HG03558 (cell line): ENCODE measurements at regions not wholly inside any gene's neighbourhood (a gene's known extent, or its start where the extent isn't known, plus 50 kb on each side); places are given as distances from the start of the nearest gene placed in this dataset.

Source experiments
- ATAC-seq: cut with Tn5 transposase; IDR thresholded peaks from one replicate; pipeline ENCODE4 v1.9.1; 2021; ENCODE audit warnings: moderate number of reproducible peaks; ENCODE audit not compliant: unreplicated experiment; ENCODE audit errors: extremely low read depth

DNA sequence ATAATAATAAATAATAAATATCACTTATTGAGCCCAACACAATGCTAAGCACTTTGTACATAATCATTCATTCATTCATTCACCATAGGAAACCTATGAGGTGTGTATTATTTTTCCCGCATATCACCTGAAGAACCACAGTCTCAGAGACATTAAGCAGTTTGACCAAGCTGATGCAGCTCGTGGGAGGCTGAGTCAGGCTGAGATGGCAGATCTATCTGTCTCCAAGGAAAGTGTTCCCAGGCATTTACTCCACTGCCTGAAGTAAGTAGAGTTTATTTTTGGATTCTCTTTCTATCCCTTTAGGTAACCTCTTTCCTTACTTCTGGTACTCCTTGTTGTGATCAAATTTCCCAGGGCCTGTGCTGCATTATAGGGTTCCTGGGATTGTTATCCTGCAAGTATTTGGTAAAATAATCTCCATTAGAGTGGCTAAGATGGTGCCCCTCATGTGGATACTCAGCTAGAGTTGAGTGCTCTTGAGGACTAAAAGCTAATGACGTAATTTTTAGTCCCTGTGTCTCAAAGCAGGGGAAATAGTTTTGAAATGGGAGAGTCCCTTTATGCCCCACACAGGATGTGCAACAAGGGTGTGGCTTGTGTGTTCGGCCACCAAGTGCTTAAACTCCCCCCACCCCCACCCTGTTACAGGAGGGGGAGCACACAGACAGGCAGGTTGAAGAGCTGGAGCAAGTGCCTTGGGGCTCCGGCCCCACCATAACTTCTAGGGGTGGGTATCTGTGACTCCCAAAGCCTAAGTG lies 467.0 kb downstream of the STIM2 start:
- ATAC-seq, result peak; percentile 62

DNA sequence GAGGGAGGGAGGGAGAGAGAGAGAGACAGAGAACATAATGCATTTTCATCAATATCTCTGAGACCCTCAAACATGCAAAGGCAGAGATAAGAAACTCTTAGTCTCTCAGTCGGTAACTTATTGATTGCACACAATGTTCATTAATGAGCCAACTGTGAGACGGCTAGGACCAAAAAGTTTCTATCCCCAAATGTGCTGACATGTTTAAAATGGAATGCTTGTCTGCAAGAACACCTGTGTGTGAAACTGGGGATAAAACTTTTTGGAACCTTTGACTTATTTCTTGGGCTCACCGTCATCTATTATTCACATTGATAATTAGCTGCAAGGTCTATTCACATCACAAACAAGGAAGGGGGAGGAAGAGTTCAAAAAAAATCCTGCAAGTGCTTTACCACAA lies 477.9 kb downstream of the STIM2 start:
- no peak for ATAC-seq

DNA sequence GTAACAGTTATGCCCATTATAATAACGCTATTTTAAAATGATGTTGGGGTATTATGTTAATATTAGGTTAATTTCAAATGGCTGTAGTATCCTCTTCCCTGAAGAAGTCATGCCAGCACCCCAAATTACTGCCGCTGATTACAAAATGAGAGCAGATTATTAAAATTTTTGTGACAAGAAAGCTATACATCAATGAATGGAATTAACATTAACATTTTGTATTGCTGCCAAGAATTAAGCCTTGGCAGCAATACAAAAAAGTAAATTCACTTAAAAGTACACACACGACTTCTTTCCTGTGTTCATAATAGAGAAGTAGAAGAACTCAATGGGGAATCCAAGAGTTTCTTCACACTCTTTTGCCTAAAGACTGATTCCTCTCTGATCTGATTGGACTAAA lies 482.8 kb downstream of the STIM2 start:
- no peak for ATAC-seq

DNA sequence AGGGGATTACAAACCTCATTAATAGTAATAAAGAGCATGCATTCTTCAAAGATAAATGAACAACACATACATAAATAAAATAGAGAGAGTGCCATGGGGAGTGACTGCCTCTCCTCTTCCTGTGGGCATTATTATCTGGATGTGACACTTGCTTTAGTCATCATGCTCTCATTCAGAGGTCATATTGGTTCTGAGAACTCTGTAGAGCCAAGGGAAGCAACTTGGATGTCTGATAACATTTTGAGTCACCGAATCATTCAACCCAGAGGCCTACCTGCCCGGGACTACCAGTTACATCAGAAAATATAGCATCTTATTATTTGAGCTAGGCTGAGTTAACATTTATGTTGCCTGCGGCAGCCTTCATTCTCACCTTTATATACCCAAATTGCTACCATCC lies 489.5 kb downstream of the STIM2 start:
- ATAC-seq, result no peak

DNA sequence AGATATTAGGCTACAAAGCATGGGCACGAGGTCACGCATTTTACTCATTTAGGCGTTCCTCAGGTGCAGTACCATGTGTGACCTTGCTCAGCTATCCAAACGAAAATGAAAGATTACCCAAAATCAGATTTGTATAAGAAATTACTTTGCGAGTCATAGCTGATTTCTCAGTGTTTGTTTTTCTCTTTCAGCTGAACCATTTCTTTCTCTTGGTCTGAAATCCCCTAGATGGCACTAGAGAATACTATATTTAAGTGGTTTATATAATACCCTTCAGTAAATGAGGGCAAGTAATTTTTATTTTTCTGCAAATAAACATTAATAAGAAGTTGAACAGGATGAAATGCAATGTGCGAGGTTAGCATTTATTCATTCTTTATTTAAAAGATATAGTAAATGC lies 496.6 kb downstream of the STIM2 start:
- no peak for ATAC-seq

DNA sequence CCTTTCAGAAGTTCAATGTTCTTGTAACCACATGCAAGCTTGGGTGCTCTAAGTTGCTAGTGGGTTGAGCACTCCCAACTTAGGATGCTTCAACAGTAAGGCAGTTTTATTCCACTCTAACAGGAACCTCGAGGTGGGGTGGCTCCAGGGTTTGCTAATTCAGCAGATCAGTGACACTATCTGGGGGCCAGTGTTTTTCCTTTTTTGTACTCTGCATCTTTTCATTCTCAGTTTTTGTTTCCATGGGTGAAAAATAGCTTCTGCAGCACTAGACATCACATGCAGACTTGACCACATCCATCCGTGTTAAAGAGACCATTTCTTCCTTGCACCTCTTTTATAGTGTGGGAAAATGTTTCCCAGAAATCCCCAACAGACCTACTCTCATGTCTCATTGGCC lies 497.6 kb downstream of the STIM2 start:
- ATAC-seq, result no peak

DNA sequence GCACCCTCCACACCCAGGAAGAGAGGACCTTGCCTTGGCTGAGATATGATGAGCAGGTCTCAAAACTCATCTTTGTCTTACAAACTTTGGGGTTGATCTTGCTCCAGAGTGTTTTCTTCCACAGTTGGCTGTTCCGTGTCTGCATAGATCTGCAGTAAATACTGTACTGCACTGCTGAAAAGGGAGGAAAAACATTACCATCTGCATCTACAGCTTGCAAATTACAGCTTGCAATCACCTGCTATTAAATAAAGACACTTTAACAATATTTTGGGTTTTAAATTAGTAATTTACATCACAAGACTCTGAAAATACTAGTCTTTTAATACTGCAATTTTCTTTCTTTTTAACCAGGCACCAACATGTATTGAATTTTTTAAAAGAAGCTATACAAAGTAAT lies 499.5 kb downstream of the STIM2 start:
- no peak for ATAC-seq

DNA sequence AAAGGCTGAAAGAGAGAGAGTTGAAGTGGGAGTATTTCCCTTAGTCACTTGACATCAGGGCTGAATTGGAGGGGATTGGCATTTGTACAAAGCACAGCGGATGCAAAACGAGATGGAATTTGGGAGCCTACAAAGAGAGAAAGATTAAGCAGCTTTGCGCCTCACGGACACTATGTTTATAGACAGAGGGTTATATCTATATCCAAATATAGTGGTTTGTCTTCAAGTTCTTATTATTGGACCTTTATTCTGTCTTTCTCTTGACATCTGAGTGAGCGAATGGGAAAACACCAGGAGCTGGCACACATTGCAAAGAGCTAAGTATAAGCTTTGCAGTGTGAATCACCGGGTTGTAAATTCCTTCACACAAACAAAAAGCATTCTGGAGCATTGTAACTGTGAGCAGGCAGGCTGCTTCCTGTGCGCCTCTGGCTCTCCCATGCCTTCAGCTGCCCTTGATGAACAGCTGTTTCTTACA lies 500.2 kb downstream of the STIM2 start:
- ATAC-seq, result no peak

DNA sequence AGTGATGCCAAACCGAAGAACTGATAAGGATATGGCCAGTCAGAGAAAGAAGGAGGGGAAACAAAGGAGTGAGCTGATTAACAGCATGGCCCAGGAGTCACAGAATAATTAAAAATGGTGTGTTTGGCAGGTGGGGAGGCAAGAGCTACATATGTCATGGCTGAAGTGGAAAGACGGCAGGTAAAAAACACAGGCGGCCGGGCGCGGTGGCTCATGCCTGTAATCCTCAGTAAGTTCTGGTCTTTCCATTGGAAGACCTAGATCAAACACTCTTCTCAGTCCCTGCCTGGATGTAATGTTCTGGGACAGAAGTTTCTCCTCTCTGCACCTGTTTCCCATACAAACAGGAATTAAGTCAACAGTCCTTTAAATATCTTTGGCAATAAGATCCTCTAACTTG lies 503.9 kb downstream of the STIM2 start:
- no peak for ATAC-seq

DNA sequence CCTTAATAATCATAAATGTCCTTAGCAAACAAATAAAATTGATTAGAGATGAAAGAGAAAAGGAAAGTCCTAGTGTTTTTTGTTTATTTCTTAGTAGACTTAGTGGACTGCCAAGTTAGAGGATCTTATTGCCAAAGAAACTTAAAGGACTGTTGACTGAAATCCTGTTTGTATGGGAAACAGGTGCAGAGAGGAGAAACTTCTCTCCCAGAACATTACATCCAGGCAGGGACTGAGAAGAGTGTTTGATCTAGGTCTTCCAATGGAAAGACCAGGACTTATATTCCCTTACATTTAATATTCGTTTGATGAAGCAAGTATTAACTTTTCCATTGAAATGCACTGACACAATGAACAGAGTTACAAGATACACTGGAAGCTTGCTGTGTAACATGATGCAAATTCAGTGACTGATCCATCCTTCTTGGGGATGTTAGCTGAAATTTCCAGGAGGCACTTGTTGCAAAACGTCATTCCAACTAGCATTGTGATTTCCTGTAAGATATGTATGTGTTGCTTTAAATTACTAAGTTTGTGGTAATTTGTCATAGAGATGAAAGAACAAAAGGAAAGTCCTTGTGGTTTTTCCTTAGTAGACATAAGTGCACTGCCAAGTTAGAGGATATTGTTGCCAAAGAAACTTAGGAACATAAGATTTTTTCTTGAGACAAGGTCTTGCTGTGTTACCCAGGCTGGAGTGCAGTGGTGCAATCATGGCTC lies 505.6 kb downstream of the STIM2 start:
- no peak for ATAC-seq

DNA sequence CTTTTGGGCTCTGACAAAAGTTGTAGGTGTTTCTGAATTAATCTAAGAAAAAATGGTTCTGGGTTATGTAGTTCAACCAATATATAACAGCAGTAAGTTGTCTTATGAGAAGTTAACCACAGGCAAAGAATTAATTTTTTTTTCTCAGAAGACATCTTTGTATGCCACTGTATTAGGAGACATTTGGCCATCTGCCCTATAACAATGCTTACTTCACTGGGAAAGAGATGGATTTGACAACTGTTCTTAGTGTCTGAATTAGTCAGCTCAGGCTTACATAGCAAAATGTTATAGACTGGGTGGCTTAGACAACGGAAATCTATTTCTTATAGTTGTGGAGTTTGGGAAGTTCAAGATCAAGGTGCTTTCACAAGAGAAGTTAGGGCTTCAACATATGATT lies 508.1 kb downstream of the STIM2 start:
- no peak for ATAC-seq

DNA sequence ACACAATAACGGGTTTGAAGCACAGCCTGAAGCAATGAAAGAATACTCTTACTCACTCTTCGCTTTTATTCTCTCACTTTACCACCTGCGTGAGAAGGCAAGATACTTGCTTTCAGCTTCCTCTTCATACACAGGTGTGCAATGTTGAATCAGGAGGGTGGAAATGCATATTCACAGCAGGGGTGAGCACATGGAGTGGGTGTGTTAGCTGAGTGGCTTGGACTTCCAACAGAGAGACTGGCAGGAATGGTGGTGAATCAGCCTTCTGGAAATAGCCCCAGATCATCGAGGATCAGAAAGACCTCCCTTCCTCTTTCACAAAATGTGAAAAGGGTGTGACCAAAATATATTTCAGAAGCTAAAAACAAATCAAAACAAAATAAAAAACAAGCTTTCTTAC lies 521.2 kb downstream of the STIM2 start:
- ATAC-seq, result no peak

DNA sequence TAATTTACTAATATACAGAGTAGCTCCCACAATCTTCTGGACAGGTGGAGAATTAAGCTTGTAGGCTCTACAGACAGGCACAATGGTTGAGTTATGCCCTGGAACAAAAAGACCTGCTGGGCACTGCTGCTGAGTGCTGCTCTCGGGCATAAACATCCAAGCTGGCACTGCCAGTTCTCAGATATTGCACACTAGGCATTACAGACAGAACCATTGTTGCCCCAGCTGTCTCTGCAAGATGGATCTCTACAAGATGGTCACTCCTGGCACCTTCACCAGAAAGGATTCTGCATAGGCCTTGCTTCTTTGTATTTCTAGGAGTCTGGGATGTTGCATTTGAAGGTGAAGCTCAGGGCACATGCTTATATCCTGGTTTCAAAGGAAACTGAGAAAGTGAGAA lies 527.1 kb downstream of the STIM2 start:
- ATAC-seq, result no peak

DNA sequence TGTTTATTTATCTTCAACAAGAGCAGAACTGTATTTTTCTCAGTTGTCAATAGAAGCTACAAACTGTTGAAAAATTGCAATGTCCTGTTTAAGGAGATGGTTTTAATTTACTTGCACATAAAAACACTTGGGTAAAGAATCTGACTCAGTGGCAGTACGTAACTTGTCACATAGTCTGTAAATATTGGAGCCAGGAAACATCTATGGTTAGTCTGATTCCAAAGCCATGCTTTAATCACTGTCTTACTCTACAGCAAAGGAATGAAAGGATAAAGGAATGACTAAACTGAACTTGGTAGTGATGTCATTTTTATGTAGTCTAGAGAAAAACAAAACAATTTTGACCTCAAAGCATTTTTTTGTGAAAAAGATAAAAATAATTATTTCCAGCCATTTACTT lies 537.2 kb downstream of the STIM2 start:
- no peak for ATAC-seq

DNA sequence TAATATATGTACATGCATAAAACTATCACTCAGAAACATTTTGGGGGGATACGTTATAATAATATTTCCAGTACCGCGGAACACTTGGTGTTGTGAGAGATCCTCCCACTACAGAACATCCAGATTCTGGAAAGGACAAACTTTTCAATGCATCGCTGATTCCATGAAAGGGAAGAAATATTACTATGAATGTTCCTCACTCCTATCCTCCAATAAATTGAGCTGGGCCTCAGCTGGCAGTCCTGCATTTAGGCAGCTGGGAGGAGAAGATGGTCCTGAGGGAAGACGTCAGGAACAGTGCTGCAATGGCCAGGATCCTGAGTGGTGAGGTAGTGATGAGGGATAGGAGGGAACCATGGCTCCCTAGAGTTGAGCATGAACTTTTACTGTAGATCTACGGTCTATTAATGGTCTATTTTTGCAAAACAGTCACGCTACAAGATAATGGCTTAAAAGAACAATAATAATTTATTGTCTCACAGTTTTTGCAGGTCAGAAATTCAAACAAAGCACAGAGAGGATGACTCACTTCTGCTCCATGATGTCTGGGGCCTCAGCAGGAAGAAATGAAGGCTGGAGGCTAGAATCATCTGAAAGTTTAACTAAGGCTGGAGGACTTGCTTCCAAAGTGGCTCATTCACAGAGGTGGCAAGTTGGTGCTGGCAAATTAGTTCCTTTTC lies 538.1 kb downstream of the STIM2 start:
- ATAC-seq, result no peak

DNA sequence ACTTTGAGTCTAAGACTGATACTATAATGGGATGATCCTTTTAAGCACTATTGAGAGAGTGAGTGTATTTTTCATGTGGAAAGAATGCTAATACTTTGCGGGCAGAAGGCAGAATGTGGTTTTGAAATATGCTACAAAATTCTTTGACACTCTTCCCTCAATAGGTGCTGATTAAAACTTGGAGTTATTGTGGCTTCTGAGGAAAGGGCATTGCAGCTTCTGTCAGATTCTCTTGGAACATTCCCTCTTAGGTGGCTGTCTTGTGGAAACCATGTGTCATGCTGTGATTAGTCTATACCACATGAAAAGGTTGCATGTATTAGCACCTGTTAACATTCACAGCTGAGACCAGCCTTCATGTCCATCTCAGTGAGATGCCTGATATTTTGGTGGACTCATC lies 547.0 kb downstream of the STIM2 start:
- no peak for ATAC-seq

DNA sequence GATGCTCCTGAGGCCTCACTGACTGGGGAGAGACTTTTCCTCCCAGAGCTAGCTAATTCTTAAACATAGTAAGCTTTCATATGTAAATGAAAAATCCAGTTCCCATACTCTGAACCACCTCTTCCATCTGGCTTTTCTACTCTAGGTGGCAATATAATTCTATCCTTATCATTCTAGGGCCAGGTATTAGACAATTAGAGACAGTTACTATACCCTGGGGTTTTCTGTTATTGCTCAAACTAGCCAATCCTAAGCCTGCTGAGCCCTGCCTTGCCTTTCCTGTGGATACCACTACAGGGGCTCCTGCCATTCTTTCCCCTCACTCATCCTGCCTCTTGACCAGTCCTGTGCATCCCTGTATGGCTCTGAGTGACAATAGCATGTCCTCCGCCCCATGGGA lies 552.0 kb downstream of the STIM2 start:
- no peak for ATAC-seq

DNA sequence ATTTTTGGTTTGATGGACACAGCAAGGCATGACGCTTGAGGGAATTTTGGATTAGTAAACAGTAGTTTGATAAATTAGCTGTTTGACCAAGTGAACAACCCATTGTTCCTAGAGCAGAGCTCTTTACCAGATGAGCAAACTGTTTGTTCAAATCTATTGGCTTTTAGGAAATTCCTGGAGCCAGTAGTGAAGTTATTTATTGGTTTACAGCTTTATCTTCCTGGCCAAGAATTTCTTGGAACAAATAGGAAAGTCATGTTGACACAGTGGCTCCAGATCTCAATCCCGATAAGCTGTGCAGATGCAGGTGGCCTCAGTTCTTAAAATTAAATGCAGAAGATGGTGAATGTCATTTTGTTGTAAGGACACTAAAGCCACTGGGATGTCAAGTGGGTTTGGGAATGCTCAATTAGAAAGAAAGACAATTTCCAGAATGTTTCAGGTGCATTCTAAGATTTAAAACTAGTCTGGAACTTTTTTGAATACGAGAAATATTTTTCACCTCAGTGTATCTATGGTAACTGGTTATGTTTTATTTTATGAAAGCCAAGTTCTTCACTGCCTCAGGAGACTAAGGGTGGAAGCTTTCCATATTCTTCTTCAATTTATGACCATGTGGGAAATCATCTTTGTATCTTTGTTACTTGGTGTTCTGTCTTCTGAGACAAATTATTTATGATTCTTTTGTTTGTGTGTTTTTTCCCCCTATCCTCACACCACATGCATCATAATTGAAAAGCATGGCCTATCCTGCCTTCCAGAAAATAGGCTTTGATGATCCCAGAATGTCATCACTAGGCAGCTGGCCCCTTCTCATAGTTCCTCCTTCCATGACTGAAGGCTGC lies 554.5 kb downstream of the STIM2 start:
- ATAC-seq, result no peak

DNA sequence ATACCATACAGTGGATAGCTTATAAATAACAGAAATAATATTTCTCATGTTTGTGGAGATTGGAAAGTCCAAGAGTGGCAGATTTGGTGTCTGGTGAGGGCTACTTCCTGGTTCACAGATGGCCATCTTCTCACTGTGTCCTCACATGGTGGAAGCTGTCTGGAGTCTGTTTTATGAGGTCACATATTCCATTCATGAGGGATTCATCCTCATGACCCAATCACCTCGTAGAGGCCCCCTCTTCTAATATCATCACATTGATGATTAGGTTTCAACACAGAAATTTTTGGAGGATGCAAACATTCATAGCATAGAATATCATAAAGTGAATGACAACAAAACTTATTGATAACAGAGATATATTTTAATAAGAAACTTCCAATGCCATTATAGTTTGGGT lies 568.0 kb downstream of the STIM2 start:
- no peak for ATAC-seq

DNA sequence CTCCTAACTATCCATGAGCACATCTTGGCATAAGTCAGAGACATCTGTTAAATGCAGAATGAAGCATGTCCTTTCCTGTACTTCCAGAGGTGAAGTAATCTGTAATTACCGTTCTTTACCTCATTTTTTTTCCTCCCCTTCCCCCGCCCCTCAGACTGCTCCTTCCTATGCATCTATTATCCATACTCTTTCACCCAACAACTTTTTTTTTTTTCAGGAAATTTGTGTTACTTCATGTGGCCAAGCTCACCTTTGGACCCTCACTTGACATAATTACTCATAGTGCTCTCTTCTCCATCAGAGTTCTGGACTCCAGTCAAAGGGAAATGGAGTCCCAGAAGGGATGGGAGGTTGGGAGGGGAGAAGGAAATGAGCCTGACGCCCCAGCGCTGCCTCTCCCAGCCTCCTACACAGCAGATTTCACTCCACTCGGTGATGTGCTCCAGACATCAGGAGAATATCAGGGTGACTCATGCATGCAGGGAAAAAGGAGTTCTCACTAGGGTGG lies 568.8 kb downstream of the STIM2 start:
- ATAC-seq, result no peak
